HG02623 (cell line): ENCODE measurements at regions not wholly inside any gene's neighbourhood (a gene's known extent, or its start where the extent isn't known, plus 50 kb on each side); places are given as distances from the start of the nearest gene placed in this dataset.

Source experiments
- ATAC-seq: cut with Tn5 transposase; IDR thresholded peaks from one replicate; pipeline ENCODE4 v1.9.1; 2021; ENCODE audit warnings: moderate library complexity; ENCODE audit not compliant: unreplicated experiment

- no peak for ATAC-seq
Observed at GRCh38 chr14:95466506-95466905, 49.9 kb downstream of the SYNE3 start.

DNA sequence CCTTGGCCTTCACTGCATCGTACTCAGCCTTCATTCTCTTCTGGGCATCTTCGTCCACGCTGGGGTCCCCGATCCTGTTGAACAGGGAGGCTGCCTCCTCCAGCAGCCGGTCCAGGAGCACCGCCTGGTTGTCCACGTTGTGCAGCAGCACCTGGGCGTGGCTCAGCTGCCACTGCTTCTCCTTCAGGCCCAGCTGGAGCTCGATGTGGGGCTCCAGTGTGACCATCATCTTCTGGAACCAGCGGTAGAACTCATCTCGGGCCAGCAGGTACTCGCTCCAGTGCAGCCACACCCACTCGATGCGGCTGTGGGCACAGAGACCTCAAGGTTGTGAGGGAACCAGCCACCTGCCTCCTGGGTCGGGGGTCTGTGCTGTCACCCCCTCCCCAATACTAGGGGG lies 50.5 kb downstream of the SYNE3 start:
- no peak for ATAC-seq

GRCh38 chr14:95465358-95465757 lies 51.1 kb downstream of the SYNE3 start:
- ATAC-seq, result no peak

DNA sequence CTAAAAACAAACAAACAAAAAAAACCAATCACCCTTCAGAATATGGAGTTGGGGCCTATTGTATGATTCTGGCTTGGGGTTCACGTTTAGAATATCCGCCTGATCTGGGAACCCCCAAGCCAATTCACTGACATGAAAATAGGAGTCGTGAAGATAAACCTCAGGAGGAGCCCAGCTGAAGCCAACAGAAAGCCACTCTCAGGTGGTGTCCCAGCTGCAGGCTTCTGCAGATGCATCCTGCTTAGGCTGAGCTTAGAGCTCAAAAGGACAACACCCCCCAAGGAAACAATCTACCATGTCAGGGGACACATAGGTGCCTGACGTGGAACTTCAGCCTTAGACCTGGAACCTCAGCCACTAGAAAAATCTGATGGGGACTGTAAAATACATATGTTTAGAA lies 51.9 kb downstream of the SYNE3 start:
- ATAC-seq, result no peak

GRCh38 chr14:95464103-95464502 lies 52.3 kb downstream of the SYNE3 start:
- no peak for ATAC-seq

- ATAC-seq, result no peak
Observed at GRCh38 chr14:95463171-95463901, 53.1 kb downstream of the SYNE3 start.

DNA sequence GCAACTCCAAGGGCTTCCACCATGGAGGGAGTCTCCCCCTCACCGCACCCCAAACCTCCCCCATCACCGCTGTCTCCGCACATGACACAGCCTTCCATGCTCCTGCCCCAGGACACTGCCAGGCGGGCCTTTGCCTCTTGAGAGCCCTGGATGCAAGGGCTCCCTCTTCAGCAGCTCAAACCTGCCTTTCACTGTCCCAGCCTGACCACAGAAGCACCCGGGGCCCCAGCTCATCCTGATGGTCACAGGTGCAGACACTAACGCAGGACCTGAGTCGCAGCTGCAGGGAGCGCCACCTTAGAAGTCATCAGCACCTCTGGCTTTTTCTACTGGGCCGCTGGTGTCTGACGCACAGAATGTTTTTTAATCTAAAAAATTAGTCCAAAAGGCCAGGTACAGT lies 54.0 kb downstream of the SYNE3 start:
- no peak for ATAC-seq

- no peak for ATAC-seq
Observed at GRCh38 chr14:95460647-95461478, 55.6 kb downstream of the SYNE3 start.

DNA sequence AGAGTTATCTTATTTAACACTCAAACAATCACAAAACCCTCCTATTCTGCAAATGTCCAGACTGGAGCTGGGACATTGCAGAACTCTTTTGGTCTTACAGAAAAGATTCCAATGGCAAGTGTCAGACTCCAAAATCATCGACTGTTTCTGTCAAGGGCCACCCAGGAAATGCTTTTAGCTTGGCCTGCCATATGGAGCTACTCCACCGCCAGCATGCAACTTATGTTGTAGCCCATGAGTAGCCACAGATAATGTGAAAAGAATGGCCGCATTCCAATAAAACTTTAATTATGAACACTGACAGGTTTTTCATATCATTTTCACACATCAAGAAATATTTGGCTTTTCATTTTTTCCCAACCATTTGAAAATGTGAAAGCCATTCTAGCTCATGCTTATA lies 57.5 kb downstream of the SYNE3 start:
- no peak for ATAC-seq

GRCh38 chr14:95458459-95458858 lies 58.0 kb downstream of the SYNE3 start:
- no peak for ATAC-seq

GRCh38 chr14:95456281-95456680 lies 60.2 kb downstream of the SYNE3 start:
- ATAC-seq, result no peak

- ATAC-seq, result no peak
Observed at GRCh38 chr14:95455246-95455645, 61.2 kb downstream of the SYNE3 start.

DNA sequence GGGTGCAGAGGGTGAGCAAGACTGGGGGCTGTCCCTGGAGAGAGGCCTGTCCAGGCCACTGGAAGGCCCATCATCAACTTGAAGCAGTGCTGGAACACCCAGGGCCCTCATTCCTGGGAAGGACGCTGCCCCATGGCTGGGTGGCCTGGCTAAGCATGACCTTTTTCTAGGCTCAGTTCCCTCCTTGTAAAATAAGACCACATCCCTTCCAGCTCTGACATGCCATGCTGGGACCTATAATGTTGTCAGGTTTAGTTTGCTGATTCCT lies 62.8 kb downstream of the SYNE3 start:
- ATAC-seq, result no peak

DNA sequence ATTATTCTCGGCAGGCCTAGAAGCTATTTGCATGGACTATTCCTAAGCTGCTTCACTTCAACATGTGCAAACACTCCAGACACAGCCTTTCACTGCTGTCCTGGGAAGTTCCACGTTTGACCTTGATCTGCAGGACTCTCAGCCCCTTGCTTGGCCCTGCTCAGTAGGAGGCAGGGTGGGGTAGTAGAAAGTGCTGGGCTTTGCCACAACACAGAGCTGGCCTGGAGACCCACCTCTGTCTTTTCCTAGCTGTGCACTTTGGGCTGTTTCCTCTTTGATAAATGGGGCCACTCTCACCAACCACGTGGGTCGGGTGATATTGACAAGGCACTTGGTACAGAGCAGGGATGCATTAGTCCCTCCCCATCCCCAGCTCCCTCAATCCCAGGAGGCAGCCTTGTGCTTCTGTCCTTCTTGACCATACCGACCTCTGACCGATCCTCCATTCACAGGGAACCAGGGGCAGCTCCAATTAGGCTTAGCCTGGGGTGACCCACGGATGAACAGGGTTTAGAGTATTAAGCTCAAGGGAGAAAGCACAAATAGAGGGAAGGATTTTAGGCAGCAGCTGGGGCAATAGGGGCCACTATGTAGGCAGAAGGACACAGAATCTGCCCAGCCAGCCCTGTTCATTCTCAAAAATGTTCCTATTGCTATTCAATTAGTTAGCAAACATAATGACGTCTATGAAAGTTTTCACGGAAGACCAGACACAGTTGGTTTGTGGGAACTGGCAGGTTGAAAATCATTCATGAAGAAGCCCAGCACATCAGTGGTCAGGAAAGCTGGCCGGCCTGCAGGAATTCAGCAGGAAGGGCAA lies 63.3 kb downstream of the SYNE3 start:
- no peak for ATAC-seq

DNA sequence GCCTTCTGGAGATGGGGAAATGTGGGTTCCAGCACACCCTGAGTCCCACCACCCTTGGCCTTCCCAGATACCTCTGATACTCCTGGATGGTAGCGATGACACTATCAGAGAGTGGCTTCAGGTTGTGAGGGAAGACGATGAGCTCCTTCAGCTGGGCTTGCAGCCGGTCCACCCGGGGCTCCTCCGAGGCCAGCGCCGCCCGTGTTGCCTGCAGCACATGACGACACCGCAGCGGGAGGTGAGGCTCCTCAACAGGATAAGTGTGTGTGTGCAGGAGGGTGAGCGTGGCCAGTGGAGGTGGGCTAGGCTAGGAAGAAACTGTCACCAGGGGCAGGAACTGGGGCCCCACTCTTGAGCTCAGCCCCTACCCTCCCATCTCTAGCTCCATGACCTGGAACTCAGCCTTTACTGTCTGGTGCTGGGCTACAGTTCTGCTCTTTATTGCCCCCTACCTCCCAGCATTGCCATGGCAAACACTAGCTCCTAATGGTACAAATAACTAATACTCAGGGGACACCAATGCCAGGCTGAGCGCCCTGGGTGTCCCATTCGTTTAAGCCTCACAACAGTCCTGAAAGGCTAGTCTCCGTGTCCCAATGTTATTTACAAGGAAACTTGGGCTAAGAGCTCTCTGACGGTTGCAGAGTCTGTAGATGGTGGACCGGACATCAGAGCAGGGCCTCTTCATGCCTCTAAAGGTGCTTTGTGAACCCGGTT lies 64.1 kb downstream of the SYNE3 start:
- ATAC-seq, result no peak

DNA sequence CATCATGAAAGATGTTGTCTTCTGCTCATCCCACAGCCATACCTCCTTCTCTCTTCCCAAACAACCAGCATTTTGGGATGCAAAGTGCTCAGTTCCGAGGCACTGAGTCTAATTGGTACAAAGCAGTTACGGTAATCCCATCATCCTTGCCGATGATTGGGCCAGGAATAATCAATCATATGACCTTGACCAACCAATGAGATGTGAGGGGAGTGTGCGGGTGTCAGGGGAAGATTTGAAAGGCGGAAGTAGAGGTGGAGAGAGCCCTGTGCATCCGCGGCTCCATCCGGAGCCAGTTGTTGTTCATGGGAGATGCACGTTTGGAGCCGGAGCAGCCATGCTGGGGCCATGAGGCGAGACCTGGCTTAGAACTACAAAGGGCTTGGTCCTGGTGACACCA lies 67.3 kb downstream of the SYNE3 start:
- ATAC-seq, result no peak

GRCh38 chr14:95446470-95446869 lies 70.0 kb downstream of the SYNE3 start:
- no peak for ATAC-seq

DNA sequence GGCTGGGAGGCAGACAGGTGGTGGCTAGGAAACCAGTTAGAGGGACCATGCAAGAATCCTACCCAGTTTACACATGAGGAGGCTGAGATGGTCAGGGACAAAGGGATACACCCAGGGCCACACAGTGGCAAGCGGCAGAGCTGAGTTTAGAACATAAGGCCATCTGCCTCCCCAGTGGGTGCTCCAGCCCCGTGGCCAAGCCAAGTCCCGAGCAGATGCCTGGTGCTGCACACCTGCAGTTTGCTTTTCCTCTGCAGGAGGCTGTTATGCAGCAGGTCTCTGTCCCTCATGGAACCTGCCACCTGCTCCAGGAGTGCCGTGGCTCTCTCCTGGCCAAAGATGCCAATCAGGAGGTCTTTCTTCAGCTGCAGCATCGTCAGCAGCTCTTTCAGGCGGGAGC lies 70.8 kb downstream of the SYNE3 start:
- no peak for ATAC-seq

DNA sequence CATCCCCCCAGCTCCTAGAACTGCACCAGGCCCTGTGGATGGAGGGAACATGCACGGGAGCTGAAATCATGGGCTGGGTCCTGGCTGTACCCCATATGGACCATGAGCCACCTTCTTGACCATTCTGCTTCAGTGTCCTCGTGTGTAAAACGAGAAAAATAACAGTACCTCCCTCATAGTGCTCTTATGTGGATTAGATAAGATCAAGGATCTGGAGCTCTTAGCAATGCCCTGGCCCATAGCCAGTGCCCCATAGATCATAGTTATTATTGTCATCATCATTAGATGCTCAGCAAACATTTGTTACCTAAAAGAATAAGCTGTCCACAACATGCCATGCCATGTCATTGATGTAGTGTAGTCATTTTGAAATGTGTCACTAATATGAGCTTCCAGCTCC lies 71.3 kb downstream of the SYNE3 start:
- ATAC-seq, result no peak

GRCh38 chr14:95444132-95445129 lies 72.0 kb downstream of the SYNE3 start:
- no peak for ATAC-seq
